ENCODE measurements at regions not wholly inside any gene's neighbourhood (a gene's known extent, or its start where the extent isn't known, plus 50 kb on each side); places are given as distances from the start of the nearest gene placed in this dataset.

DNA sequence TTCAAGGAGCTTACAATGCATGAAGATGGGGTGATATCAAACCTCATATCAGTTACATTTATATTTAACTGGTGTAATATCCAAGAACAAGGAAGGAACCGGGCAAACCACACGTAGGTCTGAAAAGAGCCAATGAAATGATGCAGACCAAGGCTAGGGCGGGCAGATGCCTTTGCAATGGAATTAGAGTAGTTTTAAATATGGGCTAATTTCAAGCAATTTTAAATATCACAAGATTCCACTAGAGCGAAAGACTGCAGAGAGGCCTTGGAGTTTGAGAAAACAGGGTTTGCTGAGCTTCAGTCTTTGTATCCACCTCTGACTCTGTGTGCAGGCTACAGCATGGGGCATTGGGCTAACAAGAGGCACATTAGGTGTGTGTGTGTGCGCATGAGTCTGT, 53.9 kb upstream of the ZNF536 start:
- H3K36me3 ChIP-seq: no peaks in the 10 kb centered on the region
- H3K9me3 ChIP-seq: peaks cover 0 to 8% of the 10 kb centered on the region in 2 donors
- no peak overlapping the region for H3K27ac ChIP-seq
- ATAC-seq (no peak), DNase-seq (no peak)
- no peaks in the 10 kb centered on the region for H3K27me3 ChIP-seq
- H3K4me3 ChIP-seq: no peak overlapping the region
- no peaks in the 10 kb centered on the region for H3K4me1 ChIP-seq
- intact Hi-C loops (cut with DNase I): no loop called here
- TF ChIP-seq, protein P1, sequence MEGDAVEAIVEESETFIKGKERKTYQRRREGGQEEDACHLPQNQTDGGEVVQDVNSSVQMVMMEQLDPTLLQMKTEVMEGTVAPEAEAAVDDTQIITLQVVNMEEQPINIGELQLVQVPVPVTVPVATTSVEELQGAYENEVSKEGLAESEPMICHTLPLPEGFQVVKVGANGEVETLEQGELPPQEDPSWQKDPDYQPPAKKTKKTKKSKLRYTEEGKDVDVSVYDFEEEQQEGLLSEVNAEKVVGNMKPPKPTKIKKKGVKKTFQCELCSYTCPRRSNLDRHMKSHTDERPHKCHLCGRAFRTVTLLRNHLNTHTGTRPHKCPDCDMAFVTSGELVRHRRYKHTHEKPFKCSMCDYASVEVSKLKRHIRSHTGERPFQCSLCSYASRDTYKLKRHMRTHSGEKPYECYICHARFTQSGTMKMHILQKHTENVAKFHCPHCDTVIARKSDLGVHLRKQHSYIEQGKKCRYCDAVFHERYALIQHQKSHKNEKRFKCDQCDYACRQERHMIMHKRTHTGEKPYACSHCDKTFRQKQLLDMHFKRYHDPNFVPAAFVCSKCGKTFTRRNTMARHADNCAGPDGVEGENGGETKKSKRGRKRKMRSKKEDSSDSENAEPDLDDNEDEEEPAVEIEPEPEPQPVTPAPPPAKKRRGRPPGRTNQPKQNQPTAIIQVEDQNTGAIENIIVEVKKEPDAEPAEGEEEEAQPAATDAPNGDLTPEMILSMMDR (IDR thresholded peaks at IDR 0.05): no peak

DNA sequence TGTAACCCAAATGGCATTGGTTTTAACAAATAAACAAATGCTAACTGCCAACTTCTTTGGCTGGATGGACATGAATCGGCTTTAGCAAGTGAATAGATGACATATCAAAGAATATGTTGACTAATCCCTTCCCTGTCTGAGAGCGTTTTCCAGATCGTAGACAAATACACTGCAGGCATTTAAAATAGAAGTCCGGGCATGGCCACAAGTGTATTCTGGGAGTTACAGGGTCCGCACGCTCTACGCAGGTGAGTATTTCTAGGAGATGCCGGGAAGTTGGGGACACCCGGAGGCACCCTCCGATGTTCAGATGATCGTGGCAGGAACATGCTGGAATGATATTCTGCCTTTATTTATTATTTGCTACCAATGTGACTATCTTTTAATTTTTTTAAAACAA, 53.2 kb upstream of the ZNF536 start:
- no peak for DNase-seq
- H3K4me3 ChIP-seq: no peak overlapping the region
- no peaks in the 10 kb centered on the region for H3K27me3 ChIP-seq
- intact Hi-C loops (cut with DNase I): no loop called here
- H3K36me3 ChIP-seq: no peaks in the 10 kb centered on the region
- no peaks in the 10 kb centered on the region for H3K4me1 ChIP-seq
- TF ChIP-seq, protein P1 (IDR thresholded peaks at IDR 0.05): no peak
- no peak for ATAC-seq
- peaks cover 0 to 8% of the 10 kb centered on the region in 2 donors for H3K9me3 ChIP-seq
- H3K27ac ChIP-seq: no peak overlapping the region

DNA sequence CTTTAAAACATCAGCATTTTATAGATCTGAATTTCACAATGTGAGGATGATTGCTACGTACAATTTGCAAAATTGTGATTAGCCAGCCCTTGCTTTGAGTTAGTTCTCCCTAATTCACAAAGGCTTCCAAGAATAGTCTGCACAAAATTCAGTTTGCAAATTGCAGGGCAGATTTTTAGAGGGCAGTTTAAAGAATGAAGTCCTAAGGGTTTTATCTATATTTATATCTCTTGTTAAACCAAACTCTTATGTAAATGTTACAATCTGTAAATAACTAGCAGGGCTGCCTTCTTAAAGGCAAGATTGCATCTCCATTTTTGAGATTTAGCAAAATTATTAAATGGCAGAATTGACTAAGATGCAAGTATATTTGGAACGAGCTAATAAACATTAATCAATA, 52.8 kb upstream of the ZNF536 start:
- TF ChIP-seq, protein P1 (IDR thresholded peaks at IDR 0.05): no peak
- H3K27me3 ChIP-seq: no peaks in the 10 kb centered on the region
- intact Hi-C loops (cut with DNase I): no loop called here
- H3K4me3 ChIP-seq: no peak overlapping the region
- no peaks in the 10 kb centered on the region for H3K36me3 ChIP-seq
- no peak for DNase-seq
- no peak overlapping the region for H3K27ac ChIP-seq
- no peaks in the 10 kb centered on the region for H3K4me1 ChIP-seq
- H3K9me3 ChIP-seq: peaks cover 0 to 8% of the 10 kb centered on the region in 2 donors
- ATAC-seq: no peak

DNA sequence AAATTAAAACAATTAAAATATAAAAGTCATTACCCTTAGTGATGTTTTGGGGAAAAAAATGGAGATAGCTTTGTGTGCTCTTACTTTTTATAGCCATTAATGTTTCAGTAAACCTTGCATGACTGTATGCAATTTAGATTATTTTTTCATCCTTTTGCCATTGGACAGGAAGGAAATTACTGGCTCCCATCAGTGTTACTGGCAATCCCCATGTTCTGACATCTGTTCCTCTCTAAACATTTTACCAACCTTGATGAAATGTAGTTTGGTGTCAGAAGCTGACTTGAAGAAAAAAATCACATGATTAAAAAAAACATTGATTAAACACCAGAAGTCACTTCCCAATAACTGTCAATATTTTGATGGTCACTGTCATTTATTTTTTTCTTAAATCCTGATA, 52.3 kb upstream of the ZNF536 start:
- ATAC-seq: no peak
- Histone ChIP-seq H3K4me3 (no peak overlapping the region), H3K9me3 (peaks cover 0 to 8% of the 10 kb centered on the region in 2 donors), H3K36me3 (no peaks in the 10 kb centered on the region), H3K27ac (no peak overlapping the region), H3K27me3 (no peaks in the 10 kb centered on the region), H3K4me1 (no peaks in the 10 kb centered on the region)
- no peak for DNase-seq
- TF ChIP-seq, protein P1 (IDR thresholded peaks at IDR 0.05): no peak
- intact Hi-C loops (cut with DNase I): no loop called here

DNA sequence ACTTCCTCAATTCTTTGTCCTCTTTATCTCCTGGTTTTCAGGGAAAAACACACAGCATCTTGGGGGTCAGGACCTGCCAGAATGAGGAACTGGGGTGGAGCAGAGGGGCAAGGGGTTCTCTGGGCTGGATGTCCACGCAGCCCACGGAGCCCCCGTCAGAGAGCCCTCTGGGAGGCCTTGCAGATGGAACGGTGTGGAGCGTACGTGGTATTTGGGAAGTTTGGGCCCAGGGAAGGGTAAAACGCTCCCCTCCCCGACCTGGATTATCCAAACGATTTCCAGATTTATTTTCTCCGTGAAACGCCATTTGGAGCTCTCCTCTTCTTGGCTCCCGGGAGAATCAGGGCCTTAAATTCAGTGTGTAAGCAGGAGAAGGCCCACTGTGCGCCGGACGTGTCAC, 51.7 kb upstream of the ZNF536 start:
- H3K4me3 ChIP-seq: no peak overlapping the region
- peaks cover 0 to 8% of the 10 kb centered on the region in 2 donors for H3K9me3 ChIP-seq
- TF ChIP-seq, protein P1 (IDR thresholded peaks at IDR 0.05): no peak
- no peak for DNase-seq
- no peaks in the 10 kb centered on the region for H3K36me3 ChIP-seq
- no peak overlapping the region for H3K27ac ChIP-seq
- H3K27me3 ChIP-seq: no peaks in the 10 kb centered on the region
- no peaks in the 10 kb centered on the region for H3K4me1 ChIP-seq
- ATAC-seq: no peak
- intact Hi-C loops (cut with DNase I): no loop called here
